BE2C (cell line): ENCODE measurements at regions not wholly inside any gene's neighbourhood (a gene's known extent, or its start where the extent isn't known, plus 50 kb on each side); places are given as distances from the start of the nearest gene placed in this dataset.

ENCODE experiments used
- DNase-seq: peaks from one replicate; pipeline ENCODE4 v3.0.0-alpha.2; 2020
- H3K27me3 ChIP-seq: fragments of 250-450 bp; sonication (Bioruptor Pico); 2 replicates; pipeline ENCODE4 v1.5.1; 2020; ENCODE audit warnings: mild to moderate bottlenecking
- H3K36me3 ChIP-seq: fragments of 250-450 bp; sonication (Bioruptor Pico); 2 replicates; pipeline ENCODE4 v1.5.1; 2020; ENCODE audit warnings: mild to moderate bottlenecking
- H3K4me1 ChIP-seq: fragments of 250-450 bp; sonication (Bioruptor Pico); 2 replicates; pipeline ENCODE4 v1.5.1; 2020
- H3K4me3 ChIP-seq: 2 replicates; pipeline ENCODE4 v1.5.1; 2011; ENCODE audit warnings: low read depth, low read length
- H3K9me3 ChIP-seq: fragments of 250-450 bp; sonication (Bioruptor Pico); 2 replicates; pipeline ENCODE4 v1.5.1; 2020
- TF ChIP-seq, protein P1 (sequence below): IDR thresholded peaks from 2 replicates; pipeline ENCODE4 v1.5.1; 2012; ENCODE audit warnings: mild to moderate bottlenecking, low read depth, low read length

DNA sequence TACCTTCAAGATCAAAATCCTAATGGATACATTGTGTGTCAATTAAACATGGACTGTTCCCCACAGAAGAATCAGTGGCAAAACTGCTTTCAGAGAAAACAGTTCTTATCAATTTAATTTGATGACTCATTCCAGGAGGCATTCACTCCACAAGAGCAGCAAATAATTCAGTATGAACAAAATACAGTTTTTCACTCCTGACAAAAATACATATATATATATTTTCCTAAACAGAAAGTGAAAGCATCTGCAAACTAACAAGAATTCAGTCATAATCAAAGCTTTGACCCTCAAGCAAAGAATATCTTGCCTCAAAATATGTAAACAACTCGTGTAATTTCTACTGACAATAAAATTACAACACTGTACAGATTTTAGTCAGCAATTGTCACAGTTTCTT, 685.1 kb upstream of the SLC8A1 start:
- Histone ChIP-seq H3K4me3 (no peak overlapping the region), H3K36me3 (no peaks in the 10 kb centered on the region), H3K27me3 (no peaks in the 10 kb centered on the region), H3K9me3 (no peaks in the 10 kb centered on the region), H3K4me1 (peaks cover 4% of the 10 kb centered on the region; the same call in 1 of the 2 replicates)
- TF ChIP-seq, protein P1, sequence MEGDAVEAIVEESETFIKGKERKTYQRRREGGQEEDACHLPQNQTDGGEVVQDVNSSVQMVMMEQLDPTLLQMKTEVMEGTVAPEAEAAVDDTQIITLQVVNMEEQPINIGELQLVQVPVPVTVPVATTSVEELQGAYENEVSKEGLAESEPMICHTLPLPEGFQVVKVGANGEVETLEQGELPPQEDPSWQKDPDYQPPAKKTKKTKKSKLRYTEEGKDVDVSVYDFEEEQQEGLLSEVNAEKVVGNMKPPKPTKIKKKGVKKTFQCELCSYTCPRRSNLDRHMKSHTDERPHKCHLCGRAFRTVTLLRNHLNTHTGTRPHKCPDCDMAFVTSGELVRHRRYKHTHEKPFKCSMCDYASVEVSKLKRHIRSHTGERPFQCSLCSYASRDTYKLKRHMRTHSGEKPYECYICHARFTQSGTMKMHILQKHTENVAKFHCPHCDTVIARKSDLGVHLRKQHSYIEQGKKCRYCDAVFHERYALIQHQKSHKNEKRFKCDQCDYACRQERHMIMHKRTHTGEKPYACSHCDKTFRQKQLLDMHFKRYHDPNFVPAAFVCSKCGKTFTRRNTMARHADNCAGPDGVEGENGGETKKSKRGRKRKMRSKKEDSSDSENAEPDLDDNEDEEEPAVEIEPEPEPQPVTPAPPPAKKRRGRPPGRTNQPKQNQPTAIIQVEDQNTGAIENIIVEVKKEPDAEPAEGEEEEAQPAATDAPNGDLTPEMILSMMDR = no peak
- DNase-seq = no peak

DNA sequence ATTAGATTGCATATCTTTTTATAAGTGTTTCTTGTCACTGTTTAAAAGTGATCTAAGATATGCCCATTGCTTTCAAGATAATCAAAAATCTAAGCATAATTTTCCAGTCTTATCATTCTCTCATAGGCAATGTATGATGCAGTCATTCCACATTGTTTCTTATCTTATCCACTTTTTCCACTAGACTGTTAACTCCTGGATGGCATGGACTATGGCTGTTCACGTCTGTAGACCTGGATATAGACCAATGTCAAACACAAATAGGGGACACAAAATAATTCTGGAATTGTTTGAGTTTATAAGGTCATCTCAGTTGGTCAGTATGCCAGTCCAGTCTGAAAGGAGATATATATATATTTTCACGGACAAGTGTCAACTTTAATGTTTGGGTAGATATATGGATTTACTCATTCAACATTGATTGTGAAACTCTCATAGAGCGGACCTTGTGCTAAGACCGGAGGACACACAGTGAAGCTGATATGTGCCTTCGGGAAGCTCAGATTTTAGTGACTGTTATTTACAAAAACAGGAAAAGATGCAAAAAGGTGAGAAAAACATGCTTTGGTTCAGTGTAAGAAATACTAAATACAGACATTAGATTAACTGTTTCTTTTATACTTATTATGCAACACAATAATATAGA, 689.4 kb upstream of the SLC8A1 start:
- Histone ChIP-seq H3K9me3 (no peaks in the 10 kb centered on the region), H3K4me3 (no peak overlapping the region), H3K27me3 (no peaks in the 10 kb centered on the region), H3K4me1 (peaks cover 10% of the 10 kb centered on the region), H3K36me3 (no peaks in the 10 kb centered on the region)
- TF ChIP-seq, protein P1 = no peak
- no peak for DNase-seq

DNA sequence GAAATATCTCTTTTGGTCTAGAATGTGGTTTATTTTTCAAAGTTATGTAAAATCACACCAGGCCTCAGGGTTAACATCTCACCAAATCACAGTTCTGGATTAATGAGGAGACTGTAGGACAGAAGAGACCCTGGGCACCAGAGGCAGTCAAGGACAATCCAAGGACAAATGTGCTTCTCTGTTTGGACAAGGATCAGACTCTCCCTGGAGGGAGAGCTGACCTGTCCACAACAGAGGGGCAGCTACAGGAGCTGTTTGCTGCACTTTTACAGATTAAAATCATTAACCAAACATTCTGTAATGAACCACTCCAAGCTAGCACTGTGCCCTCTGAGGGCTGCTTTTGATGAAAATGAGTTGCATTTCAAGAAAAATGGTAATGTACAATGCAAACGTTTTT, 690.6 kb upstream of the SLC8A1 start:
- Histone ChIP-seq H3K4me1 (peaks cover 6% of the 10 kb centered on the region), H3K36me3 (no peaks in the 10 kb centered on the region), H3K27me3 (no peaks in the 10 kb centered on the region), H3K9me3 (no peaks in the 10 kb centered on the region), H3K4me3 (no peak overlapping the region)
- TF ChIP-seq, protein P1 = no peak
- no peak for DNase-seq

DNA sequence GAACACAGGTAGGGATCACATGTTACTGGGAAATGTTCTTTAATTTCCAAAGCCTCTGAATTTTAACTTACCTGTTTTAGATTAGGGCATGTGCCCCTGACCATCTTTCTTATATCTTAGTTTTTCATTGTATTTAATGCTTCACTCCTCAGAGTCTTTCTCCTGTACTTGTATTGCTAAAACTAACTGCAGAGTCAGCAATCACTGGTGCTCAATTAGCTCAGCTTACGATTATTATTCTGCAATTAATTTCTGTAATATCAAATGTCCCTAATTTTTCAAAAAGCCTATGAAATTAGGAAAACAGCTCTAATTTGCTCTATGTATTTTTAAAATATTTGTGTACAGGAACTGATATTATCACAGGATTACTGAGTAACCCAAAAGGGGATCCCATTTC, 693.2 kb upstream of the SLC8A1 start:
- DNase-seq = no peak
- TF ChIP-seq, protein P1 = no peak
- no peaks in the 10 kb centered on the region for H3K27me3 ChIP-seq
- H3K36me3 ChIP-seq = no peaks in the 10 kb centered on the region
- no peaks in the 10 kb centered on the region for H3K9me3 ChIP-seq
- H3K4me3 ChIP-seq = no peak overlapping the region
- H3K4me1 ChIP-seq = peaks cover 6% of the 10 kb centered on the region

DNA sequence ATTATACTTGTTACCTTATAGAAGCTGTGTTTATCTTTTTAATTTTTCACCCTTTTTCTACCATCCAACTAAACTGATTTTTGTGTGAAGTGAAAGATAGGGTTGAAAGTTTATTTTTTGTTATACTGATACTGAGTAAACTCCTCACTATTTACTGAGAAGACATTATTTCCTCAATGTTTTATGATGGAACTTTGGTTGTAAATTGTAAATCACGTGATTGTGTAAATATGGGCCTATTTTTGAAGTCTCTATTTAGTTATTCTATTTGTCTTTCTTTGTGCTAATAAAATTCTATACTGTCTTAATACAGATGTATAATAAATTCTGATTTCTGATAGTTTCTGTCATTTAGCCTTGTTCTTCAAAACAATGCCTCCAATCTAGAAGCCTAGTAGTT, 697.2 kb upstream of the SLC8A1 start:
- Histone ChIP-seq H3K4me1 (no peaks in the 10 kb centered on the region), H3K9me3 (no peaks in the 10 kb centered on the region), H3K27me3 (no peaks in the 10 kb centered on the region), H3K4me3 (no peak overlapping the region), H3K36me3 (no peaks in the 10 kb centered on the region)
- TF ChIP-seq, protein P1 = no peak
- no peak for DNase-seq

DNA sequence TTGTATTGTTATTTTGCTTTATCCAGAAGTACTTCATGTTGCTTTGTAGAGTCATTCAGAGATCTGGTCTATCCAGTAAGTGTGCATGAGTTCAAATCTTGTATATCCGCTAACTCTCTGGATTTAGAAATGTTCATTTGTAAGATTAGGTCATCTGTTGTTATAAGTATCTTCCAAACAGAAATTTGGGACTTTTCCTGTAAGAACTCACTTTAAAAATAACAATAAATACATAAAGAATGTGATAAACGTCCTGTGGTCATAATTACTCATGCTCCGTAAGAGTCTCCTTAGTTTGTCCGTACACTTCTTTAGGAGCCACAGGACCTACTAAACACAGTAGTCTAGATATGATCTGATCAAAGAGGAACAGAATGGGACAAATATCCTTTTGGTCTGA, 699.9 kb upstream of the SLC8A1 start:
- Histone ChIP-seq H3K4me1 (no peaks in the 10 kb centered on the region), H3K4me3 (no peak overlapping the region), H3K27me3 (no peaks in the 10 kb centered on the region), H3K9me3 (no peaks in the 10 kb centered on the region), H3K36me3 (no peaks in the 10 kb centered on the region)
- DNase-seq = no peak
- TF ChIP-seq, protein P1 = no peak
